ENCODE measurements at regions not wholly inside any gene's neighbourhood (a gene's known extent, or its start where the extent isn't known, plus 50 kb on each side); places are given as distances from the start of the nearest gene placed in this dataset.

GRCh38 chr2:64713686-64714085 lies 60.0 kb upstream of the SERTAD2 start:
- no peak for DNase-seq (ENCODE audit: low read depth in 1 of 2, low spot score in 1 of 2)
- peaks cover 5% of the 10 kb centered on the region for H3K4me1 ChIP-seq (ENCODE audit: low read depth)
- H3K4me3 ChIP-seq: no peak overlapping the region
- H3K36me3 ChIP-seq: no peaks in the 10 kb centered on the region
- H3K27me3 ChIP-seq: no peaks in the 10 kb centered on the region
- no peaks in the 10 kb centered on the region for H3K9me3 ChIP-seq (ENCODE audit: low read depth)
- TF ChIP-seq CTCF (IDR thresholded peaks at IDR 0.05; ENCODE audit: low read depth, low read length): no peak
- H3K27ac ChIP-seq: no peak overlapping the region

GRCh38 chr2:64716569-64716968 lies 62.9 kb upstream of the SERTAD2 start:
- no peak for TF ChIP-seq CTCF (IDR thresholded peaks at IDR 0.05; ENCODE audit: low read depth, low read length)
- no peak for DNase-seq (ENCODE audit: low read depth in 1 of 2, low spot score in 1 of 2)
- Histone ChIP-seq H3K36me3 (no peaks in the 10 kb centered on the region), H3K27ac (no peak overlapping the region), H3K9me3 (ENCODE audit: low read depth) (no peaks in the 10 kb centered on the region), H3K27me3 (no peaks in the 10 kb centered on the region), H3K4me3 (no peak overlapping the region), H3K4me1 (ENCODE audit: low read depth) (peaks cover 17% of the 10 kb centered on the region)

GRCh38 chr2:64718250-64718885 lies 64.7 kb upstream of the SERTAD2 start:
- Histone ChIP-seq H3K27ac (no peak overlapping the region), H3K9me3 (ENCODE audit: low read depth) (no peaks in the 10 kb centered on the region), H3K4me1 (ENCODE audit: low read depth) (peaks cover 28% of the 10 kb centered on the region), H3K27me3 (no peaks in the 10 kb centered on the region), H3K36me3 (no peaks in the 10 kb centered on the region), H3K4me3 (no peak overlapping the region)
- no peak for DNase-seq (ENCODE audit: low read depth in 1 of 2, low spot score in 1 of 2)
- no peak for TF ChIP-seq CTCF (IDR thresholded peaks at IDR 0.05; ENCODE audit: low read depth, low read length)

DNA sequence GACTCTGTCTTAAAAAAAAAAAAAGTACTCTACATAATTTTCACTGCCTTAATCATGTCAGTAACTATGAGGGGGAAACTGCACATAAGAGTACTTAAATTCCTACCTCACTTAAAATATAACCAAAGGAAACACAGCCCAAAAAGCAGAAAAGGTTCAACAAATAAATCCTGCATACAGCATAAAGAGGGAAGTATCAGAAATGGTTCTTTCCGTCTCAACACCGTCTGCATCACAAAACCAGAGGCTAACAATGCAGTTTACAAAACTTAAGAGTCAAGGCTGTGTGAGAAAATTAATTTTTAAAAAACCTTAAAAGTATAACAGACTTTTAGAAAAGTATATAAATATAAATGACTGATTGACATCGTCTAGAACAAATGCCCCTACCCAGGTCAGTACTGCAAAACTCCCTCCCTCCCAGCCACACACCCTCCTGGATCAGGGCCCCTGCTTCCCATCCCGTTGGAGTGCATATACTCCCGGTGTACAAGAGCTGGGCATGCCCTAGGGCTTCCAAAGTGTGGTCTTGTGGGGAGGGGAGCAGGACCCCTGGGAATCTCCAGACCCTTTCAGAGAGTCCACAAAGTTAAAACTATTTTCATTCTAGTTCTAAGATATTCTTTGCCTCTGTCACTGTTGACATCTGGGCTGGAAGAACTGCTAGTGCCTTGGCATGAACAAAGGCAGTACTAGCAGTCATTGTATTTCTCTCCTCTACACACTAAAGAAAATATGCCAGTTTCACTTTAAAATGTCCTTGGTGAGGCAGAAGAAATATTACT lies 67.0 kb upstream of the SERTAD2 start:
- Histone ChIP-seq H3K4me3 (no peak overlapping the region), H3K27ac (no peak overlapping the region), H3K9me3 (ENCODE audit: low read depth) (no peaks in the 10 kb centered on the region), H3K27me3 (no peaks in the 10 kb centered on the region), H3K4me1 (ENCODE audit: low read depth) (peaks cover 28% of the 10 kb centered on the region), H3K36me3 (no peaks in the 10 kb centered on the region)
- no peak for DNase-seq (ENCODE audit: low read depth in 1 of 2, low spot score in 1 of 2)
- TF ChIP-seq CTCF (IDR thresholded peaks at IDR 0.05; ENCODE audit: low read depth, low read length): no peak

DNA sequence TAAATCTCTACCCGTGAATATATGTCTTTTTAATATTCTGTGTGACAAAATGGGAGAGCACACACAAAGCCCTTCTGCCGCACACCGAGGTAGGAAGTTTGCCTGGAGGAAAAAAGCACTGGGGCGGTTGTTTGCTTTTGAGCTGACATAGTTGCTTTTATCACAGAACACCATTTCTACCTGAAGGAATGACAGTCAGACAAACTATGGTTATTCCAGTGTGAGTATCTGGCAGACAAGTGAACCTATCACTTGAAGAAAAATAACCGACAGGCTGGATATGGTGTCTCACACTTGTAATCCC lies 67.6 kb upstream of the SERTAD2 start:
- no peak for DNase-seq (ENCODE audit: low read depth in 1 of 2, low spot score in 1 of 2)
- no peak overlapping the region for H3K27ac ChIP-seq
- TF ChIP-seq CTCF (IDR thresholded peaks at IDR 0.05; ENCODE audit: low read depth, low read length): no peak
- no peaks in the 10 kb centered on the region for H3K27me3 ChIP-seq
- no peaks in the 10 kb centered on the region for H3K36me3 ChIP-seq
- no peaks in the 10 kb centered on the region for H3K9me3 ChIP-seq (ENCODE audit: low read depth)
- H3K4me1 ChIP-seq (ENCODE audit: low read depth): peaks cover 29% of the 10 kb centered on the region
- no peak overlapping the region for H3K4me3 ChIP-seq
